Endothelial cell of umbilical vein (primary cell): ENCODE measurements at regions not wholly inside any gene's neighbourhood (a gene's known extent, or its start where the extent isn't known, plus 50 kb on each side); places are given as distances from the start of the nearest gene placed in this dataset.

Experiments used
- BruUV-seq: library from RNA; stranded (reverse); fragments of 400-500 nt; replicated peaks from 2 replicates; lab custom pipeline; 2021; lab: Mats Ljungman, UMichigan
- CTCF ChIA-PET: fragments of 300-600, 350-600 bp; sonication (Branson Sonifier 250); formaldehyde crosslinking; loops from one replicate; lab custom pipeline; 2021; ENCODE audit warnings: antibody characterized with exemption, inconsistent platforms; lab: Charles Lee
- POLR2A ChIA-PET: fragments of 300-600, 350-600 bp; sonication (Branson Sonifier 250); formaldehyde crosslinking; loops from one replicate; lab custom pipeline; 2021; ENCODE audit warnings: antibody characterized with exemption, inconsistent platforms; lab: Charles Lee
- DNase-seq: peaks from one replicate; pipeline ENCODE4 v3.0.0-alpha.2; 2011; ENCODE audit warnings: low read depth, low spot score
- FAIRE-seq: peaks from 2 replicates; lab custom pipeline; 2011; peaks lifted over from hg19 to GRCh38; lab: Jason Lieb, UNC
- H2AFZ ChIP-seq: 2 replicates; pipeline ENCODE4 v1.6.0; 2012; ENCODE audit warnings: low read depth, low read length, control low read depth, inconsistent platforms
- H3K27ac ChIP-seq: 2 replicates; pipeline ENCODE4 v1.5.1; 2011; ENCODE audit warnings: low read depth, mild to moderate bottlenecking, control low read depth, low read length, moderate library complexity; ENCODE audit not compliant: insufficient read depth
- H3K27me3 ChIP-seq, 2 experiments: 2 replicates each; pipeline versions ENCODE4 v1.6.0 to v1.6.1; 2011; ENCODE audit warnings: low read length in 2 of 2, mixed read lengths in 1 of 2; ENCODE audit not compliant: control insufficient read depth in 2 of 2, insufficient read depth in 2 of 2
- H3K36me3 ChIP-seq, 2 experiments: 2 replicates in 1 of 2; 3 replicates in 1 of 2; pipeline ENCODE4 v1.5.1; 2011; ENCODE audit warnings: low read length in 2 of 2, mild to moderate bottlenecking in 1 of 2, moderate library complexity in 1 of 2; ENCODE audit not compliant: control insufficient read depth in 2 of 2, insufficient read depth in 2 of 2; ENCODE audit errors: extremely low read depth in 1 of 2
- H3K4me1 ChIP-seq: 3 replicates; pipeline ENCODE4 v1.5.1; 2011; ENCODE audit warnings: mild to moderate bottlenecking, low read length; ENCODE audit not compliant: control insufficient read depth, insufficient read depth; ENCODE audit errors: extremely low read depth
- H3K4me2 ChIP-seq: 2 replicates; pipeline ENCODE4 v1.6.1; 2011; ENCODE audit warnings: low read length, control low read depth, mixed read lengths; ENCODE audit not compliant: insufficient read depth
- H3K4me3 ChIP-seq, 3 experiments: fragments of 200-600 bp in 1 of 3; sonication (generic), shearing (Covaris generic) in 1 of 3; replicated peaks in 1 of 3; 2 replicates each; pipeline ENCODE4 v1.5.1; 2011 to 2016; ENCODE audit warnings: control low read depth in 3 of 3, low read length in 3 of 3, mild to moderate bottlenecking in 2 of 3, inconsistent platforms in 1 of 3, low read depth in 1 of 3, moderate library complexity in 1 of 3; ENCODE audit not compliant: insufficient read depth in 1 of 3
- H3K79me2 ChIP-seq: 2 replicates; pipeline ENCODE4 v1.6.0; 2012; ENCODE audit warnings: low read length, inconsistent platforms; ENCODE audit not compliant: control insufficient read depth, insufficient read depth
- H3K9ac ChIP-seq: replicated peaks from 2 replicates; pipeline ENCODE3; 2011; ENCODE audit warnings: low read length, control low read depth; ENCODE audit not compliant: insufficient read depth; ENCODE audit errors: extremely low read depth
- H3K9me1 ChIP-seq: replicated peaks from 3 replicates; pipeline ENCODE4 v1.6.0; 2011; ENCODE audit warnings: mild to moderate bottlenecking, low read length; ENCODE audit not compliant: control insufficient read depth, insufficient read depth; ENCODE audit errors: extremely low read depth
- H3K9me3 ChIP-seq: replicated peaks from 2 replicates; pipeline ENCODE4 v1.5.1; 2012; ENCODE audit warnings: low read length, inconsistent platforms; ENCODE audit not compliant: control insufficient read depth, insufficient read depth
- H4K20me1 ChIP-seq: replicated peaks from 2 replicates; pipeline ENCODE3; 2011; ENCODE audit warnings: mild to moderate bottlenecking, low read length; ENCODE audit not compliant: control insufficient read depth, insufficient read depth; ENCODE audit errors: extremely low read depth
- EZH2 ChIP-seq: IDR thresholded peaks from 2 replicates; pipeline ENCODE4 v1.6.1; 2012; ENCODE audit warnings: borderline replicate concordance, low read depth, mild to moderate bottlenecking, moderate library complexity, low read length, inconsistent platforms; ENCODE audit not compliant: severe bottlenecking
- FOS ChIP-seq: IDR thresholded peaks from 2 replicates; pipeline ENCODE4 v1.6.1; 2011; ENCODE audit warnings: mild to moderate bottlenecking, low read length, moderate library complexity, borderline replicate concordance; ENCODE audit not compliant: insufficient read depth
- JUN ChIP-seq: IDR thresholded peaks from 2 replicates; pipeline ENCODE4 v1.6.1; 2011; ENCODE audit warnings: borderline replicate concordance, low read depth; ENCODE audit not compliant: insufficient read length, insufficient read depth
- MAX ChIP-seq: IDR thresholded peaks from 2 replicates; pipeline ENCODE4 v1.6.1; 2011; ENCODE audit not compliant: insufficient read depth, insufficient read length
- MYC ChIP-seq: IDR thresholded peaks from one replicate; pipeline ENCODE4 v1.6.1; 2011; ENCODE audit warnings: mild to moderate bottlenecking, low read depth, low read length
- POLR2AphosphoS5 ChIP-seq: IDR thresholded peaks from 2 replicates; pipeline ENCODE4 v1.6.1; 2012; ENCODE audit warnings: low read depth, mild to moderate bottlenecking, control low read depth, low read length, moderate library complexity; ENCODE audit not compliant: insufficient read depth
- dilution Hi-C: fragments of 300-500 bp; cut with MboI; formaldehyde crosslinking; loops from one replicate; pipeline ENCODE4 v1.15.0; 2019; ENCODE audit warnings: low sequenced_read_pairs; ENCODE audit not compliant: extremely low pct_ligation_motif_present
- intact Hi-C: fragments of 100-400 bp; cut with micrococcal nuclease; formaldehyde crosslinking; loops from one replicate; pipeline ENCODE4 v1.10.0; 2022
- TF ChIP-seq, protein P1 (sequence below), 2 donors: IDR thresholded peaks; 1 replicate in 1 of 2; 2 replicates in 1 of 2; pipeline ENCODE4 v1.5.1; 2011; ENCODE audit warnings: low read length in 2 of 2, mild to moderate bottlenecking in 2 of 2, moderate library complexity in 2 of 2, control low read depth in 1 of 2, inconsistent platforms in 1 of 2, low read depth in 1 of 2; ENCODE audit not compliant: insufficient read depth in 1 of 2; ENCODE audit errors: extremely low read depth in 1 of 2

- TF ChIP-seq JUN = no peak
- no peak for TF ChIP-seq FOS
- no peak for TF ChIP-seq MYC
- no peak for TF ChIP-seq POLR2AphosphoS5
- no peak for TF ChIP-seq EZH2
- no peak for TF ChIP-seq MAX
- TF ChIP-seq, protein P1, sequence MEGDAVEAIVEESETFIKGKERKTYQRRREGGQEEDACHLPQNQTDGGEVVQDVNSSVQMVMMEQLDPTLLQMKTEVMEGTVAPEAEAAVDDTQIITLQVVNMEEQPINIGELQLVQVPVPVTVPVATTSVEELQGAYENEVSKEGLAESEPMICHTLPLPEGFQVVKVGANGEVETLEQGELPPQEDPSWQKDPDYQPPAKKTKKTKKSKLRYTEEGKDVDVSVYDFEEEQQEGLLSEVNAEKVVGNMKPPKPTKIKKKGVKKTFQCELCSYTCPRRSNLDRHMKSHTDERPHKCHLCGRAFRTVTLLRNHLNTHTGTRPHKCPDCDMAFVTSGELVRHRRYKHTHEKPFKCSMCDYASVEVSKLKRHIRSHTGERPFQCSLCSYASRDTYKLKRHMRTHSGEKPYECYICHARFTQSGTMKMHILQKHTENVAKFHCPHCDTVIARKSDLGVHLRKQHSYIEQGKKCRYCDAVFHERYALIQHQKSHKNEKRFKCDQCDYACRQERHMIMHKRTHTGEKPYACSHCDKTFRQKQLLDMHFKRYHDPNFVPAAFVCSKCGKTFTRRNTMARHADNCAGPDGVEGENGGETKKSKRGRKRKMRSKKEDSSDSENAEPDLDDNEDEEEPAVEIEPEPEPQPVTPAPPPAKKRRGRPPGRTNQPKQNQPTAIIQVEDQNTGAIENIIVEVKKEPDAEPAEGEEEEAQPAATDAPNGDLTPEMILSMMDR (IDR thresholded peaks at IDR 0.05; ENCODE audit: extremely low read depth in 1 of 2, insufficient read depth in 1 of 2, low read depth in 1 of 2, low read length in 2 of 2) = no peak
- POLR2A ChIA-PET = no interaction called here
- H3K79me2 ChIP-seq = no peaks in the 10 kb centered on the region
- peaks cover 3 to 4% of the 10 kb centered on the region in 2 experiments for H3K27me3 ChIP-seq
- H3K9ac ChIP-seq = no peak overlapping the region
- H3K4me2 ChIP-seq = no peak overlapping the region
- H3K9me1 ChIP-seq = no peaks in the 10 kb centered on the region
- DNase-seq (no peak), FAIRE-seq (no peak)
- dilution Hi-C loops (no loop called here), intact Hi-C loops (no loop called here)
- H2AFZ ChIP-seq = no peak overlapping the region
- CTCF ChIA-PET = no interaction called here
- BruUV-seq = no TSS peak
- H3K27ac ChIP-seq = no peak overlapping the region
- H3K4me3 ChIP-seq = no peak overlapping the region
- no peaks in the 10 kb centered on the region for H3K4me1 ChIP-seq
- no peaks in the 10 kb centered on the region for H3K36me3 ChIP-seq
- no peaks in the 10 kb centered on the region for H3K9me3 ChIP-seq
- no peaks in the 10 kb centered on the region for H4K20me1 ChIP-seq
Observed at GRCh38 chr15:101550124-101550523, 60.6 kb upstream of the PCSK6 start.
